ENCODE measurements at regions not wholly inside any gene's neighbourhood (a gene's known extent, or its start where the extent isn't known, plus 50 kb on each side); places are given as distances from the start of the nearest gene placed in this dataset.

DNA sequence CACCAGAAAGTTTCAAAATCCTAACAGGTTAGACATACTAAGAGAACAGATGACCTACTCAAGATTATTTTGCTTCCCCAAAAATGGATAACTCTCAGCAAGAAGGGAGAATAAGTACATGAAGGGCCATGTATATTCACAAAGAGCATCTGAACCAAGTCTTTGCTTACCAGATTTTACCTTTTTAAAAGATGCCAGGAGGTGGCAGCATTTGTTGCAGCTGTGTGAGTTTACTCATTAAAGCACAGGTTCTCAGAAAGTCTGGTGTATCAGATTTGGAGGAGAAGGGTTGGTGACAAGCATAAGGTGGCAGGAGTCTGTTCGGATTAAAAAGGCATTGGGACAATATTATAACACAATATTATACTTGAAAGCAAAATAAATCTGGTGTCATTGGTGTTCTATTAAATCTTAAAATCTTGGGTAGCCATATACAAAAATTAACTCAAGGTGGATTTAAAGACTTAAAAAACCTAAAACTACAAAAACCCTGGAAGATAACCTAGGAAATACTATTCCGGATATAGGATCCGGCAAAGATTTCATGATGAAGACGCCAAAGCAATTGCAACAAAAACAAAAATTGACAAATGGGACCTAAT is 51.3 kb upstream of the NFKB1 start (continued):
- TF ChIP-seq, protein P1, sequence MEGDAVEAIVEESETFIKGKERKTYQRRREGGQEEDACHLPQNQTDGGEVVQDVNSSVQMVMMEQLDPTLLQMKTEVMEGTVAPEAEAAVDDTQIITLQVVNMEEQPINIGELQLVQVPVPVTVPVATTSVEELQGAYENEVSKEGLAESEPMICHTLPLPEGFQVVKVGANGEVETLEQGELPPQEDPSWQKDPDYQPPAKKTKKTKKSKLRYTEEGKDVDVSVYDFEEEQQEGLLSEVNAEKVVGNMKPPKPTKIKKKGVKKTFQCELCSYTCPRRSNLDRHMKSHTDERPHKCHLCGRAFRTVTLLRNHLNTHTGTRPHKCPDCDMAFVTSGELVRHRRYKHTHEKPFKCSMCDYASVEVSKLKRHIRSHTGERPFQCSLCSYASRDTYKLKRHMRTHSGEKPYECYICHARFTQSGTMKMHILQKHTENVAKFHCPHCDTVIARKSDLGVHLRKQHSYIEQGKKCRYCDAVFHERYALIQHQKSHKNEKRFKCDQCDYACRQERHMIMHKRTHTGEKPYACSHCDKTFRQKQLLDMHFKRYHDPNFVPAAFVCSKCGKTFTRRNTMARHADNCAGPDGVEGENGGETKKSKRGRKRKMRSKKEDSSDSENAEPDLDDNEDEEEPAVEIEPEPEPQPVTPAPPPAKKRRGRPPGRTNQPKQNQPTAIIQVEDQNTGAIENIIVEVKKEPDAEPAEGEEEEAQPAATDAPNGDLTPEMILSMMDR (IDR thresholded peaks at IDR 0.05 in 2 of 3, conservative IDR thresholded peaks at IDR 0.05 in 1 of 3; ENCODE audit: insufficient read depth in 2 of 3, low read depth in 1 of 3, low read length in 3 of 3) = peak; percentile 52 to 74 (median 52); a peak in 5 of 6 replicates
- TF ChIP-seq NFE2L1 (tag; IDR thresholded peaks at IDR 0.05; ENCODE audit: borderline replicate concordance, low read depth) = no peak
- no peak for TF ChIP-seq ZNF143 (CRISPR knock-in tag; IDR thresholded peaks at IDR 0.05)
- TF ChIP-seq ZBTB12 (CRISPR knock-in tag; IDR thresholded peaks at IDR 0.05) = no peak
- TF ChIP-seq, protein P2, sequence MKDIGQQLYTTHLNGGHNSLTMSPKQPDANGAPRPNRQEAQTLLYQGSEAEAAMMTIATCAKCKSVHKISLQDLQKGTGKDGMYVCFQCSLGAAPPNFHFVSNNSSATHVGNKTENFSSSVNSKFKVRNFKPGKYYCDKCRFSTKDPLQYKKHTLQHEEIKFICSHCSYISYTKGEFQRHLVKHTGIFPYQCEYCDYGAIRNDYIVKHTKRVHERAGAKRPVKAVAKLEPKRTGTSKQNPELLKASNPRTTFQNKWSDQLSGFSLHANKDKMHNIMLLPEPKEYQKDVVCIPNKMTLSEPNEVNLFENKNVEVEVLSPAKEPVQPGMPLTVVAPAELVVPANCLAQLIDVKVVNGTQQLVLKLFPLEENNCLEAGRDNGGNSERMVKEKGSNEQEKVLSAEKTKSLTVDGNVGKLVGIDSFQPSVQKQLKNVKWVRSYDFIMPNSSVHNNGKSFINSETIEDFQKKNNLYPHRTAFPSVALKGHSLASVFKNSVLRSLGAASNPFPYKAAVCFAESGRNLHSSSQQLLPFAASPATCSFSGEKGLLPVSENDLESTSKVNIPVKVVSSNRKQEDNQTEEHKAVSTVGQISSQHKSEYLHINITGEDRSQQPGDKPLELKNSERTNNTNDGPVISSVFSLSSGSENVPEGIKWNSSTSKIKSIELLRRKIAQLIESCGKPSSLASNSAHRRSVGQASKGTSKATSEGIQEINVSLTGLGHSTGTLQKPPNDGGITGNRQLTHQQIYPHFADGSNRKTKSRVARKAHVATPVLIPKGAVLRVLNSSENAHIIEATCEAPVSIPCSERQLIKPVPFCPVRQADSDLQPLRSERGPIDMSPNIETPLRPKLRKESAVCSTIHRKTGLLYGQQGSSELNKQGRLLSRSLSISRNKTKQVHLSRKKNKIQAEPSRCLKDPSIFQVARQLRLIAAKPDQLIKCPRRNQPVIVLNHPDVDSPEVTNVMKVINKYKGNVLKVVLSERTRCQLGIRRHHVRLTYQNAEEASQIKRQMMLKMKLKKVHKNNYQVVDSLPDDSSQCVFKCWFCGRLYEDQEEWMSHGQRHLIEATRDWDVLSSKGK (CRISPR knock-in tag; IDR thresholded peaks at IDR 0.05) = no peak
- peak; percentile 80 for TF ChIP-seq DEAF1 (CRISPR knock-in tag; IDR thresholded peaks at IDR 0.05)
- TF ChIP-seq PCBP2 (IDR thresholded peaks at IDR 0.05; ENCODE audit: low read depth, low read length, poor library complexity, severe bottlenecking) = no peak
- no peak for TF ChIP-seq ZBTB26 (CRISPR knock-in tag; IDR thresholded peaks at IDR 0.05)
- no peak for TF ChIP-seq ZNF174 (CRISPR knock-in tag; IDR thresholded peaks at IDR 0.05)
- TF ChIP-seq ZNF780A (CRISPR knock-in tag; IDR thresholded peaks at IDR 0.05) = no peak
- TF ChIP-seq HINFP (tag; conservative IDR thresholded peaks at IDR 0.05; ENCODE audit: low read depth) = no peak
- TF ChIP-seq ZNF140 (CRISPR knock-in tag; IDR thresholded peaks at IDR 0.05) = no peak
- no peak for TF ChIP-seq ELF2 (CRISPR knock-in tag; IDR thresholded peaks at IDR 0.05)
- TF ChIP-seq TCF7L2 (IDR thresholded peaks at IDR 0.05; ENCODE audit: low read depth, low read length) = no peak
- TF ChIP-seq SMAD2 (IDR thresholded peaks at IDR 0.05; ENCODE audit: low read depth, low read length) = no peak

Measured in K562 (cell line).